ENCODE measurements at regions not wholly inside any gene's neighbourhood (a gene's known extent, or its start where the extent isn't known, plus 50 kb on each side); places are given as distances from the start of the nearest gene placed in this dataset.
A peak's percentile ranks its signal among the peaks of the same experiment; 100 is the strongest.

- peaks cover 0 to 76% (median 19%) of the 10 kb centered on the region in 9 donors for H3K4me1 ChIP-seq
- TF ChIP-seq CTCF (IDR thresholded peaks at IDR 0.05), result no peak
- DNase-seq (no peak), ATAC-seq (peak; percentile 26 to 58 (median 47))
- H3K27ac ChIP-seq, result peak overlapping the region in 7 of 10 donors; percentile 14 to 91 (median 40)
- no peaks in the 10 kb centered on the region for H3K36me3 ChIP-seq
- no peaks in the 10 kb centered on the region for H3K9me3 ChIP-seq
- no peak overlapping the region for H3K4me3 ChIP-seq
- WGBS, 2 donors, result 86 to 87% methylated on average over 12 of the region's 12 CpGs
- intact Hi-C loops (cut with DNase I), result loop anchor here in 1 of 10 donors (5.0 kb wide), 1 partner anchor 46 kb away; no protein-coding TSS in a partner anchor
- H3K27me3 ChIP-seq, result no peaks in the 10 kb centered on the region
These were observed 63.5 kb upstream of the KLF13 start for GRCh38 chr15:31262901-31263671.

- peak; percentile 24 to 69 (median 63) for ATAC-seq
- TF ChIP-seq CTCF (IDR thresholded peaks at IDR 0.05), result peak in 1 of 9 donors; percentile 29
- H3K4me1 ChIP-seq, result peaks cover 0 to 85% (median 19%) of the 10 kb centered on the region in 9 donors
- DNase-seq, result peak; percentile 74 to 78
- no peaks in the 10 kb centered on the region for H3K9me3 ChIP-seq
- no peaks in the 10 kb centered on the region for H3K36me3 ChIP-seq
- no peaks in the 10 kb centered on the region for H3K27me3 ChIP-seq
- H3K4me3 ChIP-seq, result no peak overlapping the region
- intact Hi-C loops (cut with DNase I), result loop anchor here in 1 of 10 donors (5.0 kb wide), 1 partner anchor 47 kb away; no protein-coding TSS in a partner anchor
- H3K27ac ChIP-seq, result peak overlapping the region in 7 of 10 donors; percentile 14 to 91 (median 44)
- WGBS, 2 donors, result 63 to 64% methylated on average over 24 of the region's 24 CpGs
These were observed 62.7 kb upstream of the KLF13 start for GRCh38 chr15:31263751-31264558.

DNA sequence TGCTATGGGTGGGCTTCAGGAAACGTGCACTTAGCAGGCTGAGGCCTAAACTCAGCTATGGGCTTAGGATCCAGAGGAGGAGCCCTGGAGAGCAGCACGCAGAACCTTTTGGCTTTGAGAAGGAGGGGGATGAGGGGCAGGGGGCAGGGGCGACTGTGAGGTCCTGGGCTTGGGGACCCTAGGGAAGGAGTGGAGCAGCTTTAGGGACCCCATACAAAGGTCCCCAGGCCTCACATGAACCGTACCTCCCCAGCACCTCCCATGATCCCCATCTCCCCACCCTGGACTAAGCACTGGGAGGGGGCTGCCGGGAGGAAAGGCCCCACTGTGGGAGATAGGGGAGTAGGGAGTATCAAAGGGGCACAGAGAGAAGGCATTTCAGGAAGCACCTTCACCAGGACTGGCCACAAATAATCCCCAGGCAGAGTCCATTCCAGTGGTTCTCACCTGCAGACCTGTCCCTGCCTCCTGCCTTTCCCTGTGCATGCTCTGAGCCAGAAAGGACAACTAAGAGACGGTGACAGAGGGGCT lies 62.0 kb upstream of the KLF13 start:
- 90 to 94% methylated on average over 6 of the region's 6 CpGs for WGBS, 2 donors
- Histone ChIP-seq H3K27ac (peak overlapping the region in 5 of 10 donors; percentile 14 to 91 (median 66)), H3K36me3 (no peaks in the 10 kb centered on the region), H3K4me1 (peaks cover 0 to 86% (median 19%) of the 10 kb centered on the region in 9 donors), H3K27me3 (no peaks in the 10 kb centered on the region), H3K4me3 (no peak overlapping the region), H3K9me3 (no peaks in the 10 kb centered on the region)
- peak in 1 of 2 donors; percentile 3 for DNase-seq
- ATAC-seq, result no peak
- intact Hi-C loops (cut with DNase I), result loop anchor here in 2 of 10 donors (5.0 kb wide), 2 partner anchors 47 to 843 kb away; no protein-coding TSS in a partner anchor
- TF ChIP-seq CTCF (IDR thresholded peaks at IDR 0.05), result no peak
